ENCODE measurements at regions not wholly inside any gene's neighbourhood (a gene's known extent, or its start where the extent isn't known, plus 50 kb on each side); places are given as distances from the start of the nearest gene placed in this dataset.

DNA sequence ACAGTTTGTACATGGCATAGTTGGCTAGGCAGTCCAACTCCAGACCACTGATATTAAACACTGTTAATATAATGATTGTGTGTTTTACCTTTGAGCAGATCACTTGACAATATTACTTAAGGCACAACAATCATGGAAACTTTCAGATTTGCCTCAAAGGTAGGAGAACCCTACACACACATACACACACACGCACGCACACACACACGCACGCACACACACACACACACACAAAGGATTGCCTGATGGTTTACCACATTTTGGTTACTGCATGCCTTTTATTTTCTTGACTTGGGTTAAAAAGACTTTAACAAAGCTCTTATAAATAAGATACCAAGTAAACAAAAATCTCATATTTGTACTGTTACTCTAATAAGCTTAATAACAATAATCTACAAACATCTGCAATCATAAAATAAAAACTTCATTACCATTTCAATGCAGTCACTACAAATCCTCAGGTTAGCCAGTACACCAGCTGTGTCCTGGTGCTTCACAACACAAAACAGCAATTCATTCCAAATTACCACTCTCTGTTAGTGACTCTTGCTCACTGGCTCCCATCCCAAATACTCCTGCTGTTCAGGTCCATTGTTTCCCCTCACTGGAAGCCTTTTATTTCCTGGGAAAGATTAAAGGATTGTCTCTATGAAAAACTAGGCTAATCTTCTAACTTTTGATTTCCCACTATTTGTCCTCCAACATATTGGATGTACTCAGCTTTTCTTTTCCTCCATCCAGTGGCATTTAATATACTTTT lies 175.2 kb upstream of the ATP2B1 start:
- Mint-ChIP-seq H3K9me3 (no peaks in the 10 kb centered on the region), H3K27me3 (ENCODE audit: insufficient read depth) (no peaks in the 10 kb centered on the region), H3K36me3 (ENCODE audit: low read depth) (no peaks in the 10 kb centered on the region), H3K4me1 (ENCODE audit: low read depth) (peaks cover 11% of the 10 kb centered on the region), H3K27ac (no peak overlapping the region), H3K4me3 (no peak overlapping the region)
- TF ChIP-seq, protein P1, sequence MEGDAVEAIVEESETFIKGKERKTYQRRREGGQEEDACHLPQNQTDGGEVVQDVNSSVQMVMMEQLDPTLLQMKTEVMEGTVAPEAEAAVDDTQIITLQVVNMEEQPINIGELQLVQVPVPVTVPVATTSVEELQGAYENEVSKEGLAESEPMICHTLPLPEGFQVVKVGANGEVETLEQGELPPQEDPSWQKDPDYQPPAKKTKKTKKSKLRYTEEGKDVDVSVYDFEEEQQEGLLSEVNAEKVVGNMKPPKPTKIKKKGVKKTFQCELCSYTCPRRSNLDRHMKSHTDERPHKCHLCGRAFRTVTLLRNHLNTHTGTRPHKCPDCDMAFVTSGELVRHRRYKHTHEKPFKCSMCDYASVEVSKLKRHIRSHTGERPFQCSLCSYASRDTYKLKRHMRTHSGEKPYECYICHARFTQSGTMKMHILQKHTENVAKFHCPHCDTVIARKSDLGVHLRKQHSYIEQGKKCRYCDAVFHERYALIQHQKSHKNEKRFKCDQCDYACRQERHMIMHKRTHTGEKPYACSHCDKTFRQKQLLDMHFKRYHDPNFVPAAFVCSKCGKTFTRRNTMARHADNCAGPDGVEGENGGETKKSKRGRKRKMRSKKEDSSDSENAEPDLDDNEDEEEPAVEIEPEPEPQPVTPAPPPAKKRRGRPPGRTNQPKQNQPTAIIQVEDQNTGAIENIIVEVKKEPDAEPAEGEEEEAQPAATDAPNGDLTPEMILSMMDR (IDR thresholded peaks at IDR 0.05): no peak
- DNase-seq: no peak

DNA sequence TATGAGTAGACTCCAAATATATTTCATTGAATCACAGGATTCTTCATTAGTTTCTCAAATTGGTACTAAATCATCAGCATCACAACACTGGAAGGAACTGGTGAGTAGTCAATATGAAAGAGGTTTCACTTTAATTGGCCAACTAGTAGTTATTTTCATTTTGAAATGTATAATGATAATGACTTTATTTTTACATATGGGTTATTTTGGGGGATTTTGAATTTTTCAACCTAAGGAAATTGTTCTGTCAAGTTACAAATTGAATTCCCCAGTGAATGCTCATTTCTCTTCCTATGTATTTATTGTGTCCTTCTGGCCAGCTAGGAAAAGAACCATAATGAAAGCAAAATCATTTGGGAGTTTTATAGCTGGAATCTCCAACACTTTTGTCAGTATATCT lies 174.2 kb upstream of the ATP2B1 start:
- H3K27ac Mint-ChIP-seq: no peak overlapping the region
- H3K36me3 Mint-ChIP-seq (ENCODE audit: low read depth): no peaks in the 10 kb centered on the region
- DNase-seq: no peak
- H3K9me3 Mint-ChIP-seq: no peaks in the 10 kb centered on the region
- TF ChIP-seq, protein P1 (IDR thresholded peaks at IDR 0.05): no peak
- no peak overlapping the region for H3K4me3 Mint-ChIP-seq
- peaks cover 8% of the 10 kb centered on the region; the same call in 1 of the 2 replicates for H3K4me1 Mint-ChIP-seq (ENCODE audit: low read depth)
- H3K27me3 Mint-ChIP-seq (ENCODE audit: insufficient read depth): no peaks in the 10 kb centered on the region

DNA sequence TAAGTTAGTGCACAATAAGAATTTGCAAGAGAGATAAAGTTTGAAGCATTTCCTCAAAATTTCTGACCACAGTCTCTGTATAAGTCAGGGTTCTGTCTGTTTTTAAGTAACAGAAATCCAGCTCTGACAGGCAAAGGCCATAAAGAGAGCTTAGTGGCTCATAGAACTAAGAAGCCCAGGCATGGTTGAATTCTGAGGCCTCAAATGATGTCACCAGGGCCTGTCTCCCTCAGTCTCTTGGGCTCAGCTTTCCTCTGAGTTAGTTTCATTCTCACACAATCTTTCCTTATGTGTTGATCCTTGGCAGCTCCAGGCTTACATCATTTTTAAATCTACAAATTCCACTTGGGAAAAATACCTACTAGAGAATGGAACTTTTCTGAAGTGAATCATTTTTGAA lies 173.4 kb upstream of the ATP2B1 start:
- DNase-seq: no peak
- no peaks in the 10 kb centered on the region for H3K9me3 Mint-ChIP-seq
- H3K4me3 Mint-ChIP-seq: no peak overlapping the region
- H3K4me1 Mint-ChIP-seq (ENCODE audit: low read depth): peaks cover 8% of the 10 kb centered on the region; the same call in 1 of the 2 replicates
- H3K27ac Mint-ChIP-seq: no peak overlapping the region
- H3K27me3 Mint-ChIP-seq (ENCODE audit: insufficient read depth): no peaks in the 10 kb centered on the region
- TF ChIP-seq, protein P1 (IDR thresholded peaks at IDR 0.05): no peak
- no peaks in the 10 kb centered on the region for H3K36me3 Mint-ChIP-seq (ENCODE audit: low read depth)

DNA sequence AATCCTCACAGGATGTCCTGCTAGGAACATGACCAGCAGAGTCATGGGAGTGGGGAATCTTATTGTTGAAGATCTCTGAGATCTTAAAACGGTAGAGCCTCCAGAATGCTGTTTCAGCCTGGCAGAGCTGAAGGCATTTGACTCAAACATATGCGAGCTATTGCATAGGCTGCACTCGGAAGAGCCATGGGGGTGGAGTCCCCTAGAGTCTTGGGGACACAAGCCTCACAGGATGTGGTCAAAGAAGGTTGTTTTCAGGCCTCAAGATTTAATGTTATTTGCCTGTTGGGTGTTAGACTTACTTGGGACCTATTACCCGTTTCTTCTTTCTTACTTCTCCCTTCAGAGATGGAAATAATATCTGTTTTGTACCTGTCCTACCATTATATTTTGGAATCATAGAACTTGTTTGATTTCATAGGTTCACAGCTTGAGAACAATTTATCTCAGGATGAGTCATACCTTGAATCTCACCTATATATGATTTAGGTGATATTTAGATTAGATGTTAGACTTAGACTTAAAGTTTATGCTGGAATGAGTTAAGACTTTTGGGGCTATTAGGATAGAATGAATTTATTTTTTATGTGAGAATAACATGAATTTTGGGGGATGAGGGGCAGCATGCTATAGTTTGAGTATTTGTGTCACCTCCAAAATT lies 172.2 kb upstream of the ATP2B1 start:
- Mint-ChIP-seq H3K27ac (no peak overlapping the region), H3K36me3 (ENCODE audit: low read depth) (no peaks in the 10 kb centered on the region), H3K4me1 (ENCODE audit: low read depth) (peaks cover 8% of the 10 kb centered on the region; the same call in 1 of the 2 replicates), H3K4me3 (no peak overlapping the region), H3K27me3 (ENCODE audit: insufficient read depth) (no peaks in the 10 kb centered on the region), H3K9me3 (no peaks in the 10 kb centered on the region)
- TF ChIP-seq, protein P1 (IDR thresholded peaks at IDR 0.05): no peak
- DNase-seq: no peak

DNA sequence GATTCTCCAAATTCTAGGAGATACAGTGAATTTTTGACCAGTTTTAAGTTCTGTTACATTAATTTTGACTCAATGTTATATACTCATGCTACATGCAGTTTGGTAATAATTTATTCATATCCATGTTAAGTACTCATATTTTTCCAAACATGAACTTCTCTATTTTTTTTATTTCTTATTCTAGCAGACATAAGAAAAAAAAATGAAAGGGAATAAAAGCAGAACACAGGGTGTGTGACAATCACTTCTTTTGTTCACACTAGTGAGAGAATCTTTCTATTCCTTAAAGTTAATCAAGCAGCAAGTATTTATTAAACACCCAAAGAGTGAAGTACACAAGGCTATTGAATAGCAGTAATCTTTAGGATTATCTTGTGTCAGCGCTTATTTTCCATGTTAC lies 171.1 kb upstream of the ATP2B1 start:
- Mint-ChIP-seq H3K36me3 (ENCODE audit: low read depth) (no peaks in the 10 kb centered on the region), H3K4me3 (no peak overlapping the region), H3K4me1 (ENCODE audit: low read depth) (peaks cover 18% of the 10 kb centered on the region), H3K9me3 (no peaks in the 10 kb centered on the region), H3K27ac (no peak overlapping the region), H3K27me3 (ENCODE audit: insufficient read depth) (no peaks in the 10 kb centered on the region)
- DNase-seq: no peak
- TF ChIP-seq, protein P1 (IDR thresholded peaks at IDR 0.05): no peak
